Left lobe of liver (tissue), 2 donors: ENCODE measurements at regions not wholly inside any gene's neighbourhood (a gene's known extent, or its start where the extent isn't known, plus 50 kb on each side); places are given as distances from the start of the nearest gene placed in this dataset.
"Not testable (repeated sequence)": the region's sequence is repeated elsewhere in the genome, so short reads cannot be mapped to it uniquely, and the experiment has no call there.

Experiments used
- ATAC-seq: fragments of 200-7000 bp; cut with Tn5 transposase; one replicate; pipeline ENCODE4 v1.9.1; 2020; ENCODE audit warnings: mild to moderate bottlenecking, moderate library complexity
- DNase-seq: peaks from one replicate; pipeline ENCODE4 v3.0.0-alpha.2; 2020; ENCODE audit warnings: low spot score
- donor health status: DM: no; HTN: no; CAD: no; lungs with moderate emphysema.
- donor health status: DM: no; HTN: yes; CAD: no.

- not testable (repeated sequence) for DNase-seq, ATAC-seq
Measured at GRCh38 chr12:73002504-73002903, 730.3 kb downstream of the TRHDE start.

DNA sequence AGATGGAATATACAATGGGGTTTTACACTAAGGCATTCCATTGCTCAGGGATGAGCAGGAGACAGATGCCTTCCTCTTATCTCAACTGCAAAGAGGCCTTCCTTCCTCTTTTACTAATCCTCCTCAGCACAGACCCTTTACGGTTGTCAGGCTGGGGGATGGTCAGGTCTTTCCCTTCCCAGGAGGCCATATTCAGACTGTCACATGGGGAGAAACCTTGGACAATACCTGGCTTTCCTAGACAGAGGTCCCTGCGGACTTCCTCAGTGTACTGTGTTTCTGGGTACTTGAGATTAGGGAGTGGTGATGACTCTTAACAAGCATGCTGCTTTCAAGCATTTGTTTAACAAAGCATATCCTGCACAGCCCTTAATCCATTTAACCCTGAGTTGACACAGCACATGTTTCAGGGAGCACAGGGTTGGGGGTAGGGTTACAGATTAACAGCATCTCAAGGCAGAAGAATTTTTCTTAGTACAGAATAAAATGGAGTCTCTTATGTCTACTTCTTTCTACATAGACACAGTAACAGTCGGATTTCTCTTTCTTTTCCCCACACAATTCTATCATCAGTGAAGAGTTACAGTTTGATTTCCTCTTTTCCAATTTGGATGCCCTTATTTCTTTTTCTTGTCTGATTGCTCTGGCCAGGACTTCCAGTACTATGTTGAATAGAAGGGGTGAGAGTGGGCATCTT is 737.1 kb downstream of the TRHDE start:
- ATAC-seq, DNase-seq: not testable (repeated sequence)

DNA sequence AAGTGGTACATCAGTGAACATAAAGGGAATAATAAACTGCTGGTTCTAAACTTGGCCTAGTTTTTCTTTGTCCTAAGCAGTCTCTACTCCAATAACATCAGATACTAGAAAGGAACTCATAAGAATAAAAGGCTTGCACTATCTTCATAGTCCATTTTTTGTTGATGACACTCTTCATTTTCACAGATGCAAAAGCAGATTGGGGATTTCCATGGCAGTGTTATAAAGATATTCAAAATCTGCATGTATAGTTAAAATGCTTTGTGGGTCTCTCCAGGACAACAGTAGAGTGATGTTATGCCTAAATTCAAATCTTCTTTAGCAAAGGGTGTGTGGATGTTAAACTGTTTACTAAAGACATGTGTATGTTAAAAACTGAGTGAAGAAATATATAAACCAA is 745.8 kb downstream of the TRHDE start:
- DNase-seq (no peak), ATAC-seq (no peak)

GRCh38 chr12:73053893-73054292 is 781.7 kb downstream of the TRHDE start:
- DNase-seq (no peak), ATAC-seq (no peak)

DNA sequence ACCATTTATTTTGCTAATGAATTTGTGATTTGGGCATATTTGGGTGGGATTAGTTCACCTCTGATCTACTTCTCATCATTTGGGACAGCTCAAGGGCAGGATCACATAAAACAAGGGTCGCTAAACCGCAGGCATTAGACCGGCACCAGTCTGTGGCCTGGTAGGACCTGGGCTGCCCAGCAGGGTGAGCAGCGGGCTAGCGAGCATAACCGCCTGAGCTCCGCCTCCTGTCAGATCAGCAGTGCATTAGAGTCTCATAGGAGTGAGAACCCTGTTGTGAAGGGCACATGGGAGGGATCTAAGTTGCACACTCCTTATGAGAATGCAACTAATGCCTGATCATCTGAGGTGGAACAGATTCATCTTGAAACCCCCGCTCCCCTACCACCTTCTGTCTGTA is 785.3 kb downstream of the TRHDE start:
- ATAC-seq (no peak), DNase-seq (no peak)

DNA sequence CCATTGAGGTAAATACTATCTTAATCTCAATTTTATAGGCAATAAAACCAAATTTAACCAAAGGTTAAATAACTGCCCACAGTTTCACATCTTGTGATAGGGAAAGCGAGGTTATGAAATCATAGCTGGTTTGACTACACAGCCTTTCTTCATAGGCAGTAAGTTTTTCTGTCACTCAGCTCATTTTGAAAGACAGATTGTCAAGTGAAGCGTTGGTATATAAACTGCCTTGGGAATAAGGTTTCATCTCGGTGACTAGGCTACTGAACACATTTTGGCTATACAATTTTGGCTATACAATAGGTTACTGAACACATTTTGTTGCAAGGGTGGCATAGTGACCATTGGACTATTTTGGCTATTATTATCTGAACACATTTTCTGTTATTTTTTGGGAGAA is 793.7 kb downstream of the TRHDE start:
- ATAC-seq (no peak), DNase-seq (no peak)

DNA sequence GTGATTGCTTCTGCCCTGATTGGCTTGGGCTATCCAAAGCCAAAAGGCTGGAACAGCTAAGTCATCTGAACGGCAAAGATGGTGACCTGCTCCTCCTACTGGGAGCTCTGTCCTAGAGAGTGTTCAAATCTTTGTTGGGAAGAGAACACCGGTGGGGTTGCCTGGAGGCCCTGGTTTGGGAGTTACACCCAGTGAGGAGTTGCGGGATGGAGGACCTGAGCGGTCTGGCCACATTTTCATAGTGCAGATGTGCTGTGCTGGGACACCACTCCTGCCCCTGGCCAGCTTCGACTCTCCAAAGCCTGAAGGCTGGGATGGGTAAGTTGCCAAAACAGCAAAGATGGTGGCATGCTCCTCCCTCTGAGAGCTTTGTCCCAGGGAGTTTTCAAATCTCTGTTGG is 795.4 kb downstream of the TRHDE start:
- DNase-seq, result no peak
- no peak for ATAC-seq

DNA sequence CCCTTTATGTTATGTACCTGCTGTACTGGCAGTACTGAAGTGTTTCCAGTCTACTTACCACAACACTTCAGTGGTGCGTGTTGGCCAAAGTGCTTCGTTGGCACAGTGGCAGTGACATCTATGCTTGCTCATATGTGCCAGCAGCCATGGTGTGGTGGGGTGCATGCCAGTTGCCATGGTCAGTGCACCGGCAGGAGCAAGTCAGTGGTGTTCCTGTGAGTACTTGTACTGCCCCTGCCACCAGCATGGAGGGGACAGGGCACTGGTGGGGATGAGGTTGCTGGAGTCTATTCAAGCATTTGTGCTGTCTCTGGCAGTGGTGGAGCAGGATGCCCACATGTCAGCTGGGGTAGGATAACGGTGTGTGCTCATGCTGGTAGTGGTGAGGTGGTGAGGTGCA is 800.0 kb downstream of the TRHDE start:
- ATAC-seq, result no peak
- DNase-seq, result no peak

DNA sequence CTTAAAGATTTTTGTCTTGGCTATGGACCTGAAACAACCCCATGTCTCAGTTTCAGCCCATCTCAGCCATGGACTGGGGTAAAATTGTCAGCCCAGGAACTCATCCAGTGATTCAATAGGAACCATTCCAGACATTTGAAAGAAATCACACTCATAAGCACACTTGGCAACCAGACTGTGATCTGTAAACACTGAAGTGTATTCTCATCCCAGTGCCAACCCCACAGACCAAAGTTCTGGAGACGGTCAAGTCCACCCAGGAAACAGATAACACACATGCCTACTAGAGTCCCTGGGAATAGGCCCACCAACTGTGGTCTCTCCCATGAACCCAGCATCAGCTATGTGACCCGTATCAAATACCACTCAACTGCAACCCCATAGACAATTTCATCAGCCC is 804.6 kb downstream of the TRHDE start:
- DNase-seq (peak; percentile 78), ATAC-seq (peak; percentile 95)

DNA sequence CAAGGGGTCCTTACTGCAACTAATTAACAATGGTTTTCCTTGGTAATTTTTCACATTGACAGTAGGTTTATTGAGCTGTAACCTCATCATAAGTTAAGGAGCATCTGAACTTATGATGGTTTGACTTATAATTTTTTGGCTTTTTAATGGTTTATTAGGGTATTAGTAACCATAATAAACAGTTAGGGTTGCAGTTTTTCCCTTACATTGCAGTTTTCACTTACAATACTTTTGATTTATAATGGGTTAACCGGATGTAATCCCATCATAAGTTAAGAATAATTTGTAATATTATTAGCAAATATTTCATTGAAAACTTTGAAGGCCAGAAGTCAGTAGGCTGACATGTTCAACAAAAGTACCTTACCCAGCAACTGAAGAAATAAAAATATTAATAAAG is 811.6 kb downstream of the TRHDE start:
- ATAC-seq (no peak), DNase-seq (no peak)

- DNase-seq (no peak), ATAC-seq (no peak)
Measured at GRCh38 chr12:73106296-73106695, 834.1 kb downstream of the TRHDE start.

DNA sequence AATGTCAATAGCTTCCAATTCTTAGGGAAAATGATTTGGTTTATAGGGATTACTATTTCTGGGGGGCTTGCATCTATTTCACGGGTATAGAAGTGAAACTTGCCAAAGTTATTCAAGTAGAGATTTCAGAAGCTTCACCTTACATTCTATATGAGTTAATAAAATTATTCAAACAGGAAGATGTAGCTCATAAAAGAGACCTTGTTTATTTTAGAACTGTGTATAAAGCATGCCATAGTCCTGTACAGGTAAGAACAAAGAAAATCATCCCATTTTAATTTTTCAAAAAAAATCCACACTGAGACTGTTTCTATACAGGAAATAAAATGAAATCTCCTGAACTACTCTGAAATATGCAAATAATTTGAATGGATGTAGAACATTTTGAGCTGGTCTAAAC is 834.7 kb downstream of the TRHDE start:
- ATAC-seq, result no peak
- DNase-seq, result no peak

GRCh38 chr12:73110816-73111215 is 838.6 kb downstream of the TRHDE start:
- ATAC-seq (no peak), DNase-seq (no peak)

DNA sequence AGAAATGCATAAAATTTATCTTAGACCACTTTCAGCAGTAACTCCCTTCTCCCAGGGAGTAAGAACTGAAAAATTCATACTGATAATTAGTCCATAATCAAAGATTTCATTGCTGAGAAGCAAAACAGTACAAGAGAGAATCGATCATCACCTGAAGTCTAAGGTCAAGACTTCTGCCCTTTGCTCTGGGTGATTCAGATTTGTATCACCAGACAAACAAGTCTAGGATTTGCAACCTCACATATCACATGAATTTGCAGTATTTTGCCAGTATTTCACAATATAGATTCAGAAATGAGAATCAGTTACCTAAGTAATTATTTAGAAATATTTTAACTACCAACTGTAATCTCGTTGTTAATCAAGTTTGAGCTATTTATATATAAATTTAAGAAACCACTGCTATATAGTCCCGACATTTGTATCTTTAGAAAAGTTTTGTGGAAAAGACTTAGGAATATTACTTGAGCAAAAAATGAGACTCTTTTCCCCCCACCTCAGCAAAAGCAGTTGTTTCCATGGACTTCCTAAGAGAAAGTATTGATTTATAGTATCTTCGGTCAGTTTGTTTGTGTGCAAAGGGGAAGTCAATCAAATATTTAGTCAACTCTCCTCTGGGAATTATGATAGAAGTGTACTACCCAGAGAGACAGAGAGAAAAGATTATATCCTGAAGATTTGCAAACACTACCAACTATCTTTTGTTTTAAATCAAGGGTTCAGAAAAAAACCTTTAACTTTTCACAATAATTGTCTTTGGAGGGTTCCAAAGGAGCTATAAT is 840.1 kb downstream of the TRHDE start:
- ATAC-seq (peak; percentile 91), DNase-seq (no peak)

GRCh38 chr12:73124480-73124879 is 852.3 kb downstream of the TRHDE start:
- ATAC-seq (no peak), DNase-seq (no peak)

GRCh38 chr12:73125148-73125547 is 853.0 kb downstream of the TRHDE start:
- ATAC-seq (peak; percentile 81), DNase-seq (no peak)

GRCh38 chr12:73136386-73136785 is 864.2 kb downstream of the TRHDE start:
- DNase-seq (no peak), ATAC-seq (no peak)

- DNase-seq, ATAC-seq: not testable (repeated sequence)
Measured at GRCh38 chr12:73139642-73140041, 867.5 kb downstream of the TRHDE start.

GRCh38 chr12:73158341-73158740 is 886.2 kb downstream of the TRHDE start:
- DNase-seq (no peak), ATAC-seq (no peak)

DNA sequence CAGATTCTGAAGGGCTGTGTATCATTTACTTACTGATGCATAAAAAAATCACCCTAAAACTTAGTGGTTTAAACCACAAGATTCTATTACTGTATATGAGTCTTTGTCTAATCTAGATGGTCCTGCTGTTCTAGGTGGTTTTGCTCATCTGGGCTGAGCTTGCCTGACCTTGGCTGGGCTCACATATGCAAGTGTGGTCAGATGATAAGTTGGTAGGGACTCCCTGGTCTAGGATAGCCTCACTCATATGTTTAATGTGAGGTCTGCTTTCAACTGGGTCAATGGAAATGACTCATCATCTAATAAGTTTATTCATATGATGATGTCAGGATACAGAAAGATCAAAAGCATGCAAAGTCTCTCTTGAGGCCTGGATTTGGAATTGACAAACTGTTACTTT is 887.8 kb downstream of the TRHDE start:
- DNase-seq (no peak), ATAC-seq (no peak)

- ATAC-seq, result no peak
- no peak for DNase-seq
Measured at GRCh38 chr12:73161970-73162369, 889.8 kb downstream of the TRHDE start.

- DNase-seq (no peak), ATAC-seq (no peak)
Measured at GRCh38 chr12:73180734-73181133, 908.6 kb downstream of the TRHDE start.

- ATAC-seq, result no peak
Measured at GRCh38 chr12:73181244-73181643, 909.1 kb downstream of the TRHDE start.

More at GRCh38 chr12:73181244-73181643, 909.1 kb downstream of the TRHDE start:
- DNase-seq, result no peak
